Psoas muscle (tissue), 7 donors: ENCODE measurements at regions not wholly inside any gene's neighbourhood (a gene's known extent, or its start where the extent isn't known, plus 50 kb on each side); places are given as distances from the start of the nearest gene placed in this dataset.
"Not testable (repeated sequence)": the region's sequence is repeated elsewhere in the genome, so short reads cannot be mapped to it uniquely, and the experiment has no call there.

ENCODE experiments used
- ATAC-seq, 4 donors: fragments of 200-7000 bp; cut with Tn5 transposase; one replicate each; pipeline ENCODE4 v1.9.1; 2020; ENCODE audit warnings: moderate library complexity in 3 of 4, mild to moderate bottlenecking in 2 of 4
- DNase-seq, 2 donors: peaks; one replicate each; pipeline ENCODE4 v3.0.0-alpha.2; 2020
- H3K27ac ChIP-seq: fragments of 200-600 bp; one replicate; pipeline ENCODE4 v1.8.0; 2022
- H3K27me3 ChIP-seq, 3 donors: fragments of 200-600 bp in 1 of 3; one replicate each; pipeline versions ENCODE4 v1.6.1 to v1.8.0; 2013 to 2022; ENCODE audit warnings: low read length in 2 of 3, mild to moderate bottlenecking in 2 of 3, moderate library complexity in 1 of 3; ENCODE audit not compliant: insufficient read depth in 3 of 3
- H3K36me3 ChIP-seq, 2 donors: fragments of 200-600 bp in 1 of 2; one replicate each; pipeline versions ENCODE4 v1.6.1 to v1.8.0; 2013 to 2022; ENCODE audit warnings: low read depth in 1 of 2, mild to moderate bottlenecking in 1 of 2, moderate library complexity in 1 of 2; ENCODE audit not compliant: insufficient read depth in 1 of 2
- H3K4me1 ChIP-seq: fragments of 200-600 bp; one replicate; pipeline ENCODE4 v1.8.0; 2022
- H3K4me3 ChIP-seq: fragments of 200-600 bp; one replicate; pipeline ENCODE4 v1.8.0; 2022; ENCODE audit warnings: mild to moderate bottlenecking
- H3K9me3 ChIP-seq: fragments of 200-600 bp; one replicate; pipeline ENCODE4 v1.8.0; 2022
- CTCF ChIP-seq: fragments of 200-600 bp; IDR thresholded peaks from one replicate; pipeline ENCODE4 v1.8.0; 2022; ENCODE audit warnings: antibody characterized with exemption
- WGBS, 3 donors: extraction: QIAGEN DNeasy Blood & Tissue Kit; methylation state at CpG; one replicate each; pipeline versions ENCODE4 v1.1.6 to v1.1.7; 2013; 5-methylcytosine and 5-hydroxymethylcytosine counted together
- intact Hi-C, 2 donors: fragments of 100-400 bp; cut with DNase I; formaldehyde crosslinking; loops; one replicate each; pipeline versions ENCODE4 v1.11.0 to v1.14.2; 2022
- donor health status: healthy with polysubstance abuse.
- donor health status: DM: no; HTN: no; CAD: no; lungs with moderate emphysema.
- donor health status: Bipolar disorder and iron deficiency.
- donor health status: healthy.
- donor health status: DM: yes; HTN: yes; CAD: no.
- donor health status: DM: no; HTN: no; CAD: no.
- donor health status: DM: yes; HTN: yes; CAD: no.

- H3K27me3 ChIP-seq, result no peaks in the 10 kb centered on the region
- ATAC-seq (no peak), DNase-seq (no peak)
- no peaks in the 10 kb centered on the region for H3K9me3 ChIP-seq
- 37 to 45% (median 38%) methylated on average over 6 of the region's 6 CpGs for WGBS, 3 donors
- peaks cover 51% of the 10 kb centered on the region for H3K4me1 ChIP-seq
- H3K4me3 ChIP-seq, result no peak overlapping the region
- TF ChIP-seq CTCF, result no peak
- H3K27ac ChIP-seq, result peak overlapping the region; percentile 60
- intact Hi-C loops, result no loop called here
- peaks cover 0 to 28% of the 10 kb centered on the region in 2 donors for H3K36me3 ChIP-seq
These were observed 270.5 kb upstream of the MKLN1 start for GRCh38 chr7:131057015-131057793.

- intact Hi-C loops, result no loop called here
These were observed 269.9 kb upstream of the MKLN1 start for GRCh38 chr7:131057794-131058070.

GRCh38 chr7:131058561-131059288, 269.0 kb upstream of the MKLN1 start:
- ATAC-seq, result peak in 3 of 4 donors; percentile 15 to 24 (median 18)

More at GRCh38 chr7:131057794-131058070, 269.9 kb upstream of the MKLN1 start:
- peak in 3 of 4 donors; percentile 27 to 36 (median 31) for ATAC-seq
- Histone ChIP-seq H3K4me3 (no peak overlapping the region), H3K27me3 (no peaks in the 10 kb centered on the region), H3K36me3 (peaks cover 0 to 26% of the 10 kb centered on the region in 2 donors), H3K27ac (peak overlapping the region; percentile 60), H3K4me1 (peaks cover 51% of the 10 kb centered on the region), H3K9me3 (no peaks in the 10 kb centered on the region)
- no peak for DNase-seq
- no peak for TF ChIP-seq CTCF
- 13 to 56% (median 35%) methylated on average over 2 of the region's 2 CpGs for WGBS, 3 donors

GRCh38 chr7:131059401-131059800, 268.3 kb upstream of the MKLN1 start:
- DNase-seq, ATAC-seq: not testable (repeated sequence)
- peaks cover 53% of the 10 kb centered on the region for H3K4me1 ChIP-seq

More at GRCh38 chr7:131058561-131059288, 269.0 kb upstream of the MKLN1 start:
- Histone ChIP-seq H3K4me1 (peaks cover 51% of the 10 kb centered on the region), H3K36me3 (peaks cover 0 to 28% of the 10 kb centered on the region in 2 donors), H3K27ac (peak overlapping the region; percentile 60)
- H3K4me3 ChIP-seq, intact Hi-C loops, H3K27me3 ChIP-seq, H3K9me3 ChIP-seq, DNase-seq: not testable (repeated sequence)
- 91 to 94% (median 93%) methylated on average over 31 to 36 of the region's 36 CpGs for WGBS, 3 donors

GRCh38 chr7:131061158-131061557, 266.5 kb upstream of the MKLN1 start:
- Histone ChIP-seq H3K9me3 (no peaks in the 10 kb centered on the region), H3K36me3 (peaks cover 0 to 22% of the 10 kb centered on the region in 2 donors), H3K27me3 (no peaks in the 10 kb centered on the region), H3K4me1 (peaks cover 40% of the 10 kb centered on the region), H3K27ac (no peak overlapping the region), H3K4me3 (no peak overlapping the region)
- WGBS, 3 donors, result 77 to 87% (median 84%) methylated on average over 5 of the region's 5 CpGs
- intact Hi-C loops, result loop anchor here in 1 of 2 donors (10.0 kb wide), 1 partner anchor 364 kb away; no protein-coding TSS in a partner anchor
- no peak for DNase-seq
- no peak for TF ChIP-seq CTCF
- ATAC-seq, result no peak

More at GRCh38 chr7:131059401-131059800, 268.3 kb upstream of the MKLN1 start:
- intact Hi-C loops, H3K27ac ChIP-seq, H3K9me3 ChIP-seq, H3K27me3 ChIP-seq, H3K4me3 ChIP-seq: not testable (repeated sequence)
- peaks cover 0 to 29% of the 10 kb centered on the region in 2 donors for H3K36me3 ChIP-seq
- 85 to 100% (median 86%) methylated on average over 4 of the region's 4 CpGs for WGBS, 3 donors
